ENCODE measurements at regions not wholly inside any gene's neighbourhood (a gene's known extent, or its start where the extent isn't known, plus 50 kb on each side); places are given as distances from the start of the nearest gene placed in this dataset.

DNA sequence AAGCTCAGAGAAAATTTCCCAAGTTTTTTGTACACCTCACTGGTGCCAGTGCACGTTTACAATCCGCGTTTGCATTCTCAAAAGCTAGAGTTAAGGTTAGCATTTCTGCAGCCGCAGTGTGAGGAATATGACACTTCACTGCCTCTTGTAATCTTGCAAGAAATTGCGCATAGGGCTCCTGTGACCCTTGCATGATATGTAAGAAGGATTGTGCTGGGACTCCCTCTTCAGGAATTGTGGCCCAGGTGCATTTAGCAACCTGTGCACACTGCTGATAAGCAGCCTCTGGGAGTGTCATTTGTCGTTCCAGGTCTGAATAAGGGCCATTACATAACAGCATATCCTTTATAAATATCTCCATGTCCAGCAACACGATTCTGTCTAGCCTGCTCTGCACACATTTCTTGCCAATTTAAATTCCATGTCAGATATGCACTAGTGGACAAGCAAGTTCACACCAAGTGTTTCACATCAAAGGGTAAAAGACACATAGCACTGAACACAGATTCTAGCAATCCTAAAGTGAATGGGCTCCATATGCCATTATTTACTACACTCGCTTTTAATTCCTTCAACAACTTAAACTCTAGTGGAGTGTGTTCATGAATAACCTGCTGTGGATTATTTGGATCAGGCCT lies 69.2 kb upstream of the INCENP start (continued):
- TF ChIP-seq CREM (IDR thresholded peaks at IDR 0.05; ENCODE audit: low read depth) (peak; percentile 56; the same call in 1 of the 2 replicates), CEBPG (CRISPR knock-in tag; IDR thresholded peaks at IDR 0.05) (peak; percentile 98), CEBPG (tag; conservative IDR thresholded peaks at IDR 0.05 in 1 of 2, IDR thresholded peaks at IDR 0.05 in 1 of 2) (peak; percentile 85 to 87), BDP1 (IDR thresholded peaks at IDR 0.05; ENCODE audit: insufficient read depth, insufficient read length) (no peak), SOX6 (IDR thresholded peaks at IDR 0.05) (peak; percentile 70), HDAC2 (IDR thresholded peaks at IDR 0.05) (peak; percentile 36; the same call in 1 of the 2 replicates), PCBP2 (IDR thresholded peaks at IDR 0.05; ENCODE audit: low read depth, low read length, poor library complexity, severe bottlenecking) (no peak), ATF1 (CRISPR knock-in tag; IDR thresholded peaks at IDR 0.05) (no peak), ATF1 (tag; IDR thresholded peaks at IDR 0.05) (peak; percentile 57; the same call in 1 of the 2 replicates), MTA3 (IDR thresholded peaks at IDR 0.05; ENCODE audit: borderline replicate concordance) (no peak), RAD21 (CRISPR knock-in tag; conservative IDR thresholded peaks at IDR 0.05 in 1 of 2, IDR thresholded peaks at IDR 0.05 in 1 of 2) (peak; percentile 91 to 96), DPF2 (IDR thresholded peaks at IDR 0.05) (peak; percentile 64), ID3 (CRISPR knock-in tag; IDR thresholded peaks at IDR 0.05) (no peak), ID3 (tag; IDR thresholded peaks at IDR 0.05) (no peak), FIP1L1 (IDR thresholded peaks at IDR 0.05; ENCODE audit: low read depth, low read length, poor library complexity, severe bottlenecking) (no peak), ZNF699 (CRISPR knock-in tag; IDR thresholded peaks at IDR 0.05; ENCODE audit: insufficient replicate concordance) (no peak), PML (IDR thresholded peaks at IDR 0.05; ENCODE audit: low read length) (0 out of 2 replicates have a peak, but pooled peaks have one; percentile 25), ETV6 (IDR thresholded peaks at IDR 0.05; ENCODE audit: borderline replicate concordance in 1 of 2, low read depth in 2 of 2, low read length in 1 of 2) (no peak), ETV6 (CRISPR knock-in tag; IDR thresholded peaks at IDR 0.05; ENCODE audit: borderline replicate concordance) (no peak), CBX2 (IDR thresholded peaks at IDR 0.05; ENCODE audit: insufficient read depth, low read length, poor library complexity, severe bottlenecking) (no peak)
- TF ChIP-seq, protein P1, sequence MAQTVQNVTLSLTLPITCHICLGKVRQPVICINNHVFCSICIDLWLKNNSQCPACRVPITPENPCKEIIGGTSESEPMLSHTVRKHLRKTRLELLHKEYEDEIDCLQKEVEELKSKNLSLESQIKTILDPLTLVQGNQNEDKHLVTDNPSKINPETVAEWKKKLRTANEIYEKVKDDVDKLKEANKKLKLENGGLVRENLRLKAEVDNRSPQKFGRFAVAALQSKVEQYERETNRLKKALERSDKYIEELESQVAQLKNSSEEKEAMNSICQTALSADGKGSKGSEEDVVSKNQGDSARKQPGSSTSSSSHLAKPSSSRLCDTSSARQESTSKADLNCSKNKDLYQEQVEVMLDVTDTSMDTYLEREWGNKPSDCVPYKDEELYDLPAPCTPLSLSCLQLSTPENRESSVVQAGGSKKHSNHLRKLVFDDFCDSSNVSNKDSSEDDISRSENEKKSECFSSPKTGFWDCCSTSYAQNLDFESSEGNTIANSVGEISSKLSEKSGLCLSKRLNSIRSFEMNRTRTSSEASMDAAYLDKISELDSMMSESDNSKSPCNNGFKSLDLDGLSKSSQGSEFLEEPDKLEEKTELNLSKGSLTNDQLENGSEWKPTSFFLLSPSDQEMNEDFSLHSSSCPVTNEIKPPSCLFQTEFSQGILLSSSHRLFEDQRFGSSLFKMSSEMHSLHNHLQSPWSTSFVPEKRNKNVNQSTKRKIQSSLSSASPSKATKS (CRISPR knock-in tag; IDR thresholded peaks at IDR 0.05): no peak
- TF ChIP-seq, protein P2, sequence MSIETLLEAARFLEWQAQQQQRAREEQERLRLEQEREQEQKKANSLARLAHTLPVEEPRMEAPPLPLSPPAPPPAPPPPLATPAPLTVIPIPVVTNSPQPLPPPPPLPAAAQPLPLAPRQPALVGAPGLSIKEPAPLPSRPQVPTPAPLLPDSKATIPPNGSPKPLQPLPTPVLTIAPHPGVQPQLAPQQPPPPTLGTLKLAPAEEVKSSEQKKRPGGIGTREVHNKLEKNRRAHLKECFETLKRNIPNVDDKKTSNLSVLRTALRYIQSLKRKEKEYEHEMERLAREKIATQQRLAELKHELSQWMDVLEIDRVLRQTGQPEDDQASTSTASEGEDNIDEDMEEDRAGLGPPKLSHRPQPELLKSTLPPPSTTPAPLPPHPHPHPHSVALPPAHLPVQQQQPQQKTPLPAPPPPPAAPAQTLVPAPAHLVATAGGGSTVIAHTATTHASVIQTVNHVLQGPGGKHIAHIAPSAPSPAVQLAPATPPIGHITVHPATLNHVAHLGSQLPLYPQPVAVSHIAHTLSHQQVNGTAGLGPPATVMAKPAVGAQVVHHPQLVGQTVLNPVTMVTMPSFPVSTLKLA (conservative IDR thresholded peaks at IDR 0.05): peak in 1 of 2 experiments; percentile 38; a peak in 1 of 4 replicates
- TF ChIP-seq, protein P3, sequence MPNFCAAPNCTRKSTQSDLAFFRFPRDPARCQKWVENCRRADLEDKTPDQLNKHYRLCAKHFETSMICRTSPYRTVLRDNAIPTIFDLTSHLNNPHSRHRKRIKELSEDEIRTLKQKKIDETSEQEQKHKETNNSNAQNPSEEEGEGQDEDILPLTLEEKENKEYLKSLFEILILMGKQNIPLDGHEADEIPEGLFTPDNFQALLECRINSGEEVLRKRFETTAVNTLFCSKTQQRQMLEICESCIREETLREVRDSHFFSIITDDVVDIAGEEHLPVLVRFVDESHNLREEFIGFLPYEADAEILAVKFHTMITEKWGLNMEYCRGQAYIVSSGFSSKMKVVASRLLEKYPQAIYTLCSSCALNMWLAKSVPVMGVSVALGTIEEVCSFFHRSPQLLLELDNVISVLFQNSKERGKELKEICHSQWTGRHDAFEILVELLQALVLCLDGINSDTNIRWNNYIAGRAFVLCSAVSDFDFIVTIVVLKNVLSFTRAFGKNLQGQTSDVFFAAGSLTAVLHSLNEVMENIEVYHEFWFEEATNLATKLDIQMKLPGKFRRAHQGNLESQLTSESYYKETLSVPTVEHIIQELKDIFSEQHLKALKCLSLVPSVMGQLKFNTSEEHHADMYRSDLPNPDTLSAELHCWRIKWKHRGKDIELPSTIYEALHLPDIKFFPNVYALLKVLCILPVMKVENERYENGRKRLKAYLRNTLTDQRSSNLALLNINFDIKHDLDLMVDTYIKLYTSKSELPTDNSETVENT (CRISPR knock-in tag; IDR thresholded peaks at IDR 0.05): no peak
